ENCODE measurements at regions not wholly inside any gene's neighbourhood (a gene's known extent, or its start where the extent isn't known, plus 50 kb on each side); places are given as distances from the start of the nearest gene placed in this dataset.

GRCh38 chr4:43822621-43823020 lies 626.0 kb downstream of the KCTD8 start:
- TF ChIP-seq GATA3 (IDR thresholded peaks at IDR 0.05; ENCODE audit: low read depth, low read length) (no peak), GATA2 (IDR thresholded peaks at IDR 0.05; ENCODE audit: low read depth, low read length) (no peak)

Measured in SH-SY5Y (cell line).